ENCODE measurements at regions not wholly inside any gene's neighbourhood (a gene's known extent, or its start where the extent isn't known, plus 50 kb on each side); places are given as distances from the start of the nearest gene placed in this dataset.

DNA sequence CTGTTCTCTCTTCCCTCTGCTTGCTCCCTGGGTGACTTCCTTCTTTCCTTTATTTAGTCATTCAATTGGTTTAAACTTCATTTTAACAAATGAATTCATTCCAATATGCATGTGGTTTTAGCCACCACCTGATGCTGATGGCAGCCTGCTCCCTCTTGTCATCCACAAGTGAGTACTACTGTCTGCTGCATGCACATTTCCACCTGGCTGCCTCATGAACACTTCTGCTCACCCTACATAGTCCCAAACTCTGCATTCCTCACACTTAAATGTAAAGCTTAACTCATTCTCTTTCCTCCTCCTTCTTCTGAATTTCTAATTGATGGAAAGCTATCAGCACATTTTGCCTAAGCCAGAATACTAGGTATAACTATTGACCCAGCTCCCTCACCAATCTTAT, 184.7 kb upstream of the ZNF462 start:
- Histone ChIP-seq H2AFZ (ENCODE audit: low read length) (no peak overlapping the region), H3K14ac (ENCODE audit: insufficient read depth, low read length) (no peak overlapping the region)

More for the DNA sequence above, 184.7 kb upstream of the ZNF462 start:
- Histone ChIP-seq H3K23me2 (ENCODE audit: insufficient read length, low read depth, low read length, poor library complexity, severe bottlenecking) (no peaks in the 10 kb centered on the region), H3K79me2 (ENCODE audit: insufficient read depth, low read length) (no peaks in the 10 kb centered on the region), H3K4me1 (ENCODE audit: insufficient read depth, low read length) (peaks cover 5% of the 10 kb centered on the region; the same call in 1 of the 2 replicates), H3T11ph (ENCODE audit: low read length) (no peak overlapping the region), H3K9me3 (ENCODE audit: control insufficient read depth, low read depth, low read length) (no peaks in the 10 kb centered on the region), H3K4me2 (ENCODE audit: insufficient read depth, insufficient read length, low read length) (no peak overlapping the region), H2BK12ac (ENCODE audit: insufficient read length, low read depth, low read length) (no peak overlapping the region), H4K91ac (ENCODE audit: insufficient read length, low read depth, low read length) (no peak overlapping the region), H2AK5ac (ENCODE audit: insufficient read length, low read length) (no peak overlapping the region), H2BK15ac (ENCODE audit: low read depth, low read length) (no peak overlapping the region), H2BK20ac (ENCODE audit: low read depth, low read length, poor library complexity, severe bottlenecking) (no peak overlapping the region), H3K23ac (ENCODE audit: insufficient read length, low read depth, low read length) (no peak overlapping the region), H4K8ac (replicated peaks; ENCODE audit: insufficient read length, low read depth, low read length) (no peak overlapping the region), H3K9ac (ENCODE audit: extremely low read depth, insufficient read length, low read length) (no peak overlapping the region), H2BK5ac (ENCODE audit: insufficient read length, low read length) (no peak overlapping the region), H3K18ac (ENCODE audit: insufficient read length, low read depth, low read length) (no peak overlapping the region), H3K79me1 (ENCODE audit: insufficient read depth, low read depth, low read length, poor library complexity, severe bottlenecking) (no peaks in the 10 kb centered on the region), H3K4ac (ENCODE audit: low read depth, low read length) (no peak overlapping the region), H4K20me1 (ENCODE audit: control insufficient read depth, insufficient read depth, insufficient read length) (no peaks in the 10 kb centered on the region), H4K5ac (ENCODE audit: insufficient read length, low read depth, low read length) (no peak overlapping the region), H2BK120ac (ENCODE audit: low read depth, low read length, poor library complexity, severe bottlenecking) (no peak overlapping the region), H3K27me3 (ENCODE audit: insufficient read depth, low read length) (no peaks in the 10 kb centered on the region), H3K56ac (ENCODE audit: insufficient read length, low read depth, low read length) (no peak overlapping the region), H3K27ac (ENCODE audit: insufficient read length, low read depth, low read length) (peak overlapping the region; percentile 18)
- H3K27ac Mint-ChIP-seq: peak overlapping the region; percentile 44 to 81 (median 75); a peak in 6 of 7 replicates
- peaks cover 20 to 22% of the 10 kb centered on the region in 2 experiments for H3K4me1 Mint-ChIP-seq
- no peaks in the 10 kb centered on the region; a peak in 2 of 7 replicates for H3K36me3 Mint-ChIP-seq (ENCODE audit: insufficient read depth in 1 of 3, low read depth in 3 of 3)
- H3K9me3 Mint-ChIP-seq: peaks cover 0 to 3% of the 10 kb centered on the region in 2 experiments; a peak in 2 of 5 replicates
- H3K4me3 Mint-ChIP-seq: peak overlapping the region in 1 of 2 experiments; percentile 58; a peak in 2 of 5 replicates
- TF ChIP-seq, protein P1, sequence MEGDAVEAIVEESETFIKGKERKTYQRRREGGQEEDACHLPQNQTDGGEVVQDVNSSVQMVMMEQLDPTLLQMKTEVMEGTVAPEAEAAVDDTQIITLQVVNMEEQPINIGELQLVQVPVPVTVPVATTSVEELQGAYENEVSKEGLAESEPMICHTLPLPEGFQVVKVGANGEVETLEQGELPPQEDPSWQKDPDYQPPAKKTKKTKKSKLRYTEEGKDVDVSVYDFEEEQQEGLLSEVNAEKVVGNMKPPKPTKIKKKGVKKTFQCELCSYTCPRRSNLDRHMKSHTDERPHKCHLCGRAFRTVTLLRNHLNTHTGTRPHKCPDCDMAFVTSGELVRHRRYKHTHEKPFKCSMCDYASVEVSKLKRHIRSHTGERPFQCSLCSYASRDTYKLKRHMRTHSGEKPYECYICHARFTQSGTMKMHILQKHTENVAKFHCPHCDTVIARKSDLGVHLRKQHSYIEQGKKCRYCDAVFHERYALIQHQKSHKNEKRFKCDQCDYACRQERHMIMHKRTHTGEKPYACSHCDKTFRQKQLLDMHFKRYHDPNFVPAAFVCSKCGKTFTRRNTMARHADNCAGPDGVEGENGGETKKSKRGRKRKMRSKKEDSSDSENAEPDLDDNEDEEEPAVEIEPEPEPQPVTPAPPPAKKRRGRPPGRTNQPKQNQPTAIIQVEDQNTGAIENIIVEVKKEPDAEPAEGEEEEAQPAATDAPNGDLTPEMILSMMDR (conservative IDR thresholded peaks at IDR 0.05): no peak
- no peak for DNase-seq
- H3K27me3 Mint-ChIP-seq (ENCODE audit: low read depth): no peaks in the 10 kb centered on the region

Measured in H9 (cell line).